ENCODE measurements at regions not wholly inside any gene's neighbourhood (a gene's known extent, or its start where the extent isn't known, plus 50 kb on each side); places are given as distances from the start of the nearest gene placed in this dataset.

GRCh38 chr4:42331914-42332368 lies 65.3 kb upstream of the SHISA3 start:
- Histone ChIP-seq H3K4me3 (ENCODE audit: insufficient read depth, low read length) (no peak overlapping the region), H3K27me3 (ENCODE audit: insufficient read depth, low read length) (no peaks in the 10 kb centered on the region), H3K9me3 (ENCODE audit: low read depth, low read length) (no peaks in the 10 kb centered on the region), H4K20me1 (ENCODE audit: insufficient read depth, low read length) (no peaks in the 10 kb centered on the region), H3K27ac (ENCODE audit: low read depth, low read length) (no peak overlapping the region), H3K79me2 (ENCODE audit: insufficient read depth, low read length) (no peaks in the 10 kb centered on the region), H3K36me3 (ENCODE audit: insufficient read depth, low read length) (no peaks in the 10 kb centered on the region), H3K4me2 (ENCODE audit: insufficient read depth, low read length) (no peak overlapping the region), H3K4me1 (ENCODE audit: insufficient read depth, low read length) (no peaks in the 10 kb centered on the region), H2AFZ (ENCODE audit: low read length) (no peak overlapping the region)
- TF ChIP-seq, protein P1, sequence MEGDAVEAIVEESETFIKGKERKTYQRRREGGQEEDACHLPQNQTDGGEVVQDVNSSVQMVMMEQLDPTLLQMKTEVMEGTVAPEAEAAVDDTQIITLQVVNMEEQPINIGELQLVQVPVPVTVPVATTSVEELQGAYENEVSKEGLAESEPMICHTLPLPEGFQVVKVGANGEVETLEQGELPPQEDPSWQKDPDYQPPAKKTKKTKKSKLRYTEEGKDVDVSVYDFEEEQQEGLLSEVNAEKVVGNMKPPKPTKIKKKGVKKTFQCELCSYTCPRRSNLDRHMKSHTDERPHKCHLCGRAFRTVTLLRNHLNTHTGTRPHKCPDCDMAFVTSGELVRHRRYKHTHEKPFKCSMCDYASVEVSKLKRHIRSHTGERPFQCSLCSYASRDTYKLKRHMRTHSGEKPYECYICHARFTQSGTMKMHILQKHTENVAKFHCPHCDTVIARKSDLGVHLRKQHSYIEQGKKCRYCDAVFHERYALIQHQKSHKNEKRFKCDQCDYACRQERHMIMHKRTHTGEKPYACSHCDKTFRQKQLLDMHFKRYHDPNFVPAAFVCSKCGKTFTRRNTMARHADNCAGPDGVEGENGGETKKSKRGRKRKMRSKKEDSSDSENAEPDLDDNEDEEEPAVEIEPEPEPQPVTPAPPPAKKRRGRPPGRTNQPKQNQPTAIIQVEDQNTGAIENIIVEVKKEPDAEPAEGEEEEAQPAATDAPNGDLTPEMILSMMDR (IDR thresholded peaks at IDR 0.05; ENCODE audit: extremely low read depth, low read depth, low read length) = no peak
- DNase-seq (ENCODE audit: insufficient read length, low spot score, missing footprints) = no peak

- H3K4me3 ChIP-seq (ENCODE audit: insufficient read depth, low read length) = no peak overlapping the region
- no peaks in the 10 kb centered on the region for H3K36me3 ChIP-seq (ENCODE audit: insufficient read depth, low read length)
- no peak overlapping the region for H3K4me2 ChIP-seq (ENCODE audit: insufficient read depth, low read length)
- no peaks in the 10 kb centered on the region for H3K9me3 ChIP-seq (ENCODE audit: low read depth, low read length)
- TF ChIP-seq, protein P1 (IDR thresholded peaks at IDR 0.05; ENCODE audit: extremely low read depth, low read depth, low read length) = no peak
- DNase-seq (ENCODE audit: insufficient read length, low spot score, missing footprints) = no peak
- H3K27me3 ChIP-seq (ENCODE audit: insufficient read depth, low read length) = no peaks in the 10 kb centered on the region
- no peaks in the 10 kb centered on the region for H4K20me1 ChIP-seq (ENCODE audit: insufficient read depth, low read length)
- H3K79me2 ChIP-seq (ENCODE audit: insufficient read depth, low read length) = no peaks in the 10 kb centered on the region
- no peak overlapping the region for H2AFZ ChIP-seq (ENCODE audit: low read length)
- no peak overlapping the region for H3K27ac ChIP-seq (ENCODE audit: low read depth, low read length)
- H3K4me1 ChIP-seq (ENCODE audit: insufficient read depth, low read length) = no peaks in the 10 kb centered on the region
These were observed 57.3 kb upstream of the SHISA3 start for GRCh38 chr4:42339935-42340406.

GRCh38 chr4:42341518-42342026 lies 55.7 kb upstream of the SHISA3 start:
- DNase-seq (ENCODE audit: insufficient read length, low spot score, missing footprints) = no peak
- no peak overlapping the region for H3K4me2 ChIP-seq (ENCODE audit: insufficient read depth, low read length)
- H3K79me2 ChIP-seq (ENCODE audit: insufficient read depth, low read length) = no peaks in the 10 kb centered on the region
- no peaks in the 10 kb centered on the region for H4K20me1 ChIP-seq (ENCODE audit: insufficient read depth, low read length)
- H3K9me3 ChIP-seq (ENCODE audit: low read depth, low read length) = no peaks in the 10 kb centered on the region
- no peaks in the 10 kb centered on the region for H3K36me3 ChIP-seq (ENCODE audit: insufficient read depth, low read length)
- H3K27ac ChIP-seq (ENCODE audit: low read depth, low read length) = no peak overlapping the region
- H2AFZ ChIP-seq (ENCODE audit: low read length) = no peak overlapping the region
- no peak overlapping the region for H3K4me3 ChIP-seq (ENCODE audit: insufficient read depth, low read length)
- TF ChIP-seq, protein P1 (IDR thresholded peaks at IDR 0.05; ENCODE audit: extremely low read depth, low read depth, low read length) = no peak
- no peaks in the 10 kb centered on the region for H3K4me1 ChIP-seq (ENCODE audit: insufficient read depth, low read length)
- H3K27me3 ChIP-seq (ENCODE audit: insufficient read depth, low read length) = no peaks in the 10 kb centered on the region

- no peaks in the 10 kb centered on the region for H3K27me3 ChIP-seq (ENCODE audit: insufficient read depth, low read length)
- H3K27ac ChIP-seq (ENCODE audit: low read depth, low read length) = no peak overlapping the region
- H3K36me3 ChIP-seq (ENCODE audit: insufficient read depth, low read length) = no peaks in the 10 kb centered on the region
- H3K4me1 ChIP-seq (ENCODE audit: insufficient read depth, low read length) = no peaks in the 10 kb centered on the region
- no peak for DNase-seq (ENCODE audit: insufficient read length, low spot score, missing footprints)
- H4K20me1 ChIP-seq (ENCODE audit: insufficient read depth, low read length) = no peaks in the 10 kb centered on the region
- no peak overlapping the region for H2AFZ ChIP-seq (ENCODE audit: low read length)
- H3K9me3 ChIP-seq (ENCODE audit: low read depth, low read length) = no peaks in the 10 kb centered on the region
- H3K4me2 ChIP-seq (ENCODE audit: insufficient read depth, low read length) = no peak overlapping the region
- no peak overlapping the region for H3K4me3 ChIP-seq (ENCODE audit: insufficient read depth, low read length)
- TF ChIP-seq, protein P1 (IDR thresholded peaks at IDR 0.05; ENCODE audit: extremely low read depth, low read depth, low read length) = no peak
- H3K79me2 ChIP-seq (ENCODE audit: insufficient read depth, low read length) = no peaks in the 10 kb centered on the region
These were observed 54.8 kb upstream of the SHISA3 start for GRCh38 chr4:42342459-42342858.

Data from osteoblast (primary cell).